HL-60 (cell line): ENCODE measurements at regions not wholly inside any gene's neighbourhood (a gene's known extent, or its start where the extent isn't known, plus 50 kb on each side); places are given as distances from the start of the nearest gene placed in this dataset.

Source experiments
- CTCF ChIP-seq: IDR thresholded peaks from one replicate; pipeline ENCODE4 v1.5.1; 2011; ENCODE audit warnings: low read length, control low read depth, inconsistent platforms; ENCODE audit not compliant: insufficient read depth
- REST ChIP-seq: IDR thresholded peaks from 2 replicates; pipeline ENCODE4 v1.6.1; 2012; ENCODE audit warnings: low read depth; ENCODE audit not compliant: insufficient replicate concordance

- TF ChIP-seq CTCF (no peak), REST (no peak)
These were observed 166.5 kb downstream of the LAT start for GRCh38 chr16:29151317-29151716.
